Upper lobe of right lung (tissue), 1 donor: ENCODE measurements at regions not wholly inside any gene's neighbourhood (a gene's known extent, or its start where the extent isn't known, plus 50 kb on each side); places are given as distances from the start of the nearest gene placed in this dataset.

ENCODE experiments used
- ATAC-seq: fragments of 200-7000 bp; cut with Tn5 transposase; one replicate; pipeline ENCODE4 v1.9.1; 2020; ENCODE audit warnings: mild to moderate bottlenecking, moderate library complexity
- DNase-seq: peaks from one replicate; pipeline ENCODE4 v3.0.0-alpha.2; 2020
- H3K27ac ChIP-seq: fragments of 200-600 bp; one replicate; pipeline ENCODE4 v1.8.0; 2022
- H3K27me3 ChIP-seq: fragments of 200-600 bp; one replicate; pipeline ENCODE4 v1.8.0; 2022; ENCODE audit warnings: mild to moderate bottlenecking
- H3K36me3 ChIP-seq: fragments of 200-600 bp; one replicate; pipeline ENCODE4 v1.8.0; 2022
- H3K4me1 ChIP-seq: fragments of 200-600 bp; one replicate; pipeline ENCODE4 v1.8.0; 2022
- H3K4me3 ChIP-seq: fragments of 200-600 bp; one replicate; pipeline ENCODE4 v1.8.0; 2022; ENCODE audit warnings: mild to moderate bottlenecking
- H3K9me3 ChIP-seq: fragments of 200-600 bp; one replicate; pipeline ENCODE4 v1.8.0; 2022
- CTCF ChIP-seq: fragments of 200-600 bp; IDR thresholded peaks from one replicate; pipeline ENCODE4 v1.8.0; 2022; ENCODE audit warnings: antibody characterized with exemption
- intact Hi-C: fragments of 100-400 bp; cut with DNase I; formaldehyde crosslinking; loops from one replicate; pipeline ENCODE4 v1.11.0; 2022
- donor health status: DM: no; HTN: yes; CAD: no; lungs with severe emphysema.

- ATAC-seq (no peak), DNase-seq (no peak)
- no peaks in the 10 kb centered on the region for H3K4me1 ChIP-seq
- intact Hi-C loops: no loop called here
- no peak overlapping the region for H3K4me3 ChIP-seq
- H3K9me3 ChIP-seq: no peaks in the 10 kb centered on the region
- H3K27me3 ChIP-seq: no peaks in the 10 kb centered on the region
- H3K27ac ChIP-seq: no peak overlapping the region
- no peaks in the 10 kb centered on the region for H3K36me3 ChIP-seq
- TF ChIP-seq CTCF: no peak
These were observed 79.8 kb upstream of the HAO2 start for GRCh38 chr1:119288751-119289150.

GRCh38 chr1:119290297-119290696, 78.3 kb upstream of the HAO2 start:
- H3K36me3 ChIP-seq: no peaks in the 10 kb centered on the region

GRCh38 chr1:119291611-119292206, 76.9 kb upstream of the HAO2 start:
- H3K9me3 ChIP-seq: no peaks in the 10 kb centered on the region
- no peak overlapping the region for H3K4me3 ChIP-seq
- intact Hi-C loops: no loop called here
- H3K27ac ChIP-seq: no peak overlapping the region
- no peak for TF ChIP-seq CTCF
- ATAC-seq (no peak), DNase-seq (no peak)
- H3K4me1 ChIP-seq: no peaks in the 10 kb centered on the region
- H3K27me3 ChIP-seq: no peaks in the 10 kb centered on the region
- H3K36me3 ChIP-seq: no peaks in the 10 kb centered on the region

More at GRCh38 chr1:119290297-119290696, 78.3 kb upstream of the HAO2 start:
- Histone ChIP-seq H3K9me3 (no peaks in the 10 kb centered on the region), H3K4me1 (no peaks in the 10 kb centered on the region), H3K4me3 (no peak overlapping the region), H3K27ac (no peak overlapping the region), H3K27me3 (no peaks in the 10 kb centered on the region)
- no peak for DNase-seq
- no peak for ATAC-seq
- intact Hi-C loops: no loop called here
- TF ChIP-seq CTCF: no peak

- Histone ChIP-seq H3K27me3 (no peaks in the 10 kb centered on the region), H3K4me3 (no peak overlapping the region), H3K36me3 (no peaks in the 10 kb centered on the region), H3K9me3 (no peaks in the 10 kb centered on the region), H3K27ac (no peak overlapping the region), H3K4me1 (no peaks in the 10 kb centered on the region)
- intact Hi-C loops: no loop called here
- ATAC-seq: no peak
- no peak for DNase-seq
- no peak for TF ChIP-seq CTCF
These were observed 74.8 kb upstream of the HAO2 start for GRCh38 chr1:119293797-119294196.

GRCh38 chr1:119294199-119294598, 74.4 kb upstream of the HAO2 start:
- intact Hi-C loops: no loop called here
- Histone ChIP-seq H3K4me3 (no peak overlapping the region), H3K27ac (no peak overlapping the region), H3K27me3 (no peaks in the 10 kb centered on the region), H3K9me3 (no peaks in the 10 kb centered on the region), H3K36me3 (no peaks in the 10 kb centered on the region), H3K4me1 (no peaks in the 10 kb centered on the region)
- no peak for TF ChIP-seq CTCF
- DNase-seq: no peak
- no peak for ATAC-seq

- Histone ChIP-seq H3K4me3 (no peak overlapping the region), H3K4me1 (no peaks in the 10 kb centered on the region), H3K9me3 (no peaks in the 10 kb centered on the region), H3K36me3 (no peaks in the 10 kb centered on the region), H3K27me3 (no peaks in the 10 kb centered on the region), H3K27ac (no peak overlapping the region)
- no peak for DNase-seq
- ATAC-seq: no peak
- intact Hi-C loops: no loop called here
- TF ChIP-seq CTCF: no peak
These were observed 73.9 kb upstream of the HAO2 start for GRCh38 chr1:119294722-119295121.
